Right lobe of liver (tissue), 4 donors: ENCODE measurements at regions not wholly inside any gene's neighbourhood (a gene's known extent, or its start where the extent isn't known, plus 50 kb on each side); places are given as distances from the start of the nearest gene placed in this dataset.

Experiments used
- POLR2A ChIP-seq: fragments of 450-650 bp; IDR thresholded peaks from one replicate; pipeline ENCODE4 v1.6.1; 2017; ENCODE audit warnings: antibody characterized with exemption, mild to moderate bottlenecking
- TF ChIP-seq, protein P1 (sequence below), 4 donors: fragments of 200-600 bp in 3 of 4; fragments of 450-650 bp in 1 of 4; IDR thresholded peaks; one replicate each; pipeline versions ENCODE4 v1.5.1 to v1.8.0; 2016 to 2022; ENCODE audit warnings: antibody characterized with exemption in 4 of 4, mild to moderate bottlenecking in 2 of 4
- donor health status: DM: no; HTN: no; CAD: no.
- donor health status: DM: no; HTN: no; CAD: no.
- donor health status: DM: no; HTN: yes; CAD: no.

DNA sequence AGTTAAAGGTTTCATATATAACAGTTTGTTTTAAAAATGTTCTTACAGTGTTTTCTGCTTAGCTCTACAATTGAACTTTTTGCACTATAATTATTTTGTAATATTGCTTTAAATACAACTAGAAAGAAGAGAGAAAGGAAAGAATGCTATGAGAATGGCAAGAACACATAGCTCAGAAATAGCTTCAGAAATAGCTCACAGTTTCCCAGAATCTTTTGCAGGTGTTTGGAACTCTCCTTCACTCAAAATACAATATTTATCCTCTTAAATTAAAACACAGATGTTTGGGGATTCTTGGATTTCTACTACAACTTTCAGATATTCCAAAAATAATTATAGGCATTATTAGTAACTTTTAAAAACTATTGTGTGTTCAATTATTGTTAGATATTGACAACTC lies 658.0 kb upstream of the DPPA4 start:
- TF ChIP-seq, protein P1, sequence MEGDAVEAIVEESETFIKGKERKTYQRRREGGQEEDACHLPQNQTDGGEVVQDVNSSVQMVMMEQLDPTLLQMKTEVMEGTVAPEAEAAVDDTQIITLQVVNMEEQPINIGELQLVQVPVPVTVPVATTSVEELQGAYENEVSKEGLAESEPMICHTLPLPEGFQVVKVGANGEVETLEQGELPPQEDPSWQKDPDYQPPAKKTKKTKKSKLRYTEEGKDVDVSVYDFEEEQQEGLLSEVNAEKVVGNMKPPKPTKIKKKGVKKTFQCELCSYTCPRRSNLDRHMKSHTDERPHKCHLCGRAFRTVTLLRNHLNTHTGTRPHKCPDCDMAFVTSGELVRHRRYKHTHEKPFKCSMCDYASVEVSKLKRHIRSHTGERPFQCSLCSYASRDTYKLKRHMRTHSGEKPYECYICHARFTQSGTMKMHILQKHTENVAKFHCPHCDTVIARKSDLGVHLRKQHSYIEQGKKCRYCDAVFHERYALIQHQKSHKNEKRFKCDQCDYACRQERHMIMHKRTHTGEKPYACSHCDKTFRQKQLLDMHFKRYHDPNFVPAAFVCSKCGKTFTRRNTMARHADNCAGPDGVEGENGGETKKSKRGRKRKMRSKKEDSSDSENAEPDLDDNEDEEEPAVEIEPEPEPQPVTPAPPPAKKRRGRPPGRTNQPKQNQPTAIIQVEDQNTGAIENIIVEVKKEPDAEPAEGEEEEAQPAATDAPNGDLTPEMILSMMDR (IDR thresholded peaks at IDR 0.05), result no peak
- no peak for TF ChIP-seq POLR2A
